Retinal pigment epithelial cell (primary cell): ENCODE measurements at regions not wholly inside any gene's neighbourhood (a gene's known extent, or its start where the extent isn't known, plus 50 kb on each side); places are given as distances from the start of the nearest gene placed in this dataset.
"Not testable (repeated sequence)": the region's sequence is repeated elsewhere in the genome, so short reads cannot be mapped to it uniquely, and the experiment has no call there.

Experiments used
- DNase-seq: peaks from one replicate; pipeline ENCODE4 v3.0.0-alpha.2; 2010; ENCODE audit warnings: low read depth
- H3K4me3 ChIP-seq: 2 replicates; pipeline ENCODE4 v1.5.1; 2011; ENCODE audit warnings: mild to moderate bottlenecking, low read length, control low read depth, moderate library complexity
- CTCF ChIP-seq: conservative IDR thresholded peaks from 2 replicates; pipeline ENCODE4 v1.5.1; 2011; ENCODE audit warnings: low read depth, low read length, control low read depth, inconsistent platforms

GRCh38 chr6:72457738-72458137 is 164.1 kb upstream of the KCNQ5 start:
- TF ChIP-seq CTCF: no peak
- DNase-seq: no peak
- no peak overlapping the region for H3K4me3 ChIP-seq

DNA sequence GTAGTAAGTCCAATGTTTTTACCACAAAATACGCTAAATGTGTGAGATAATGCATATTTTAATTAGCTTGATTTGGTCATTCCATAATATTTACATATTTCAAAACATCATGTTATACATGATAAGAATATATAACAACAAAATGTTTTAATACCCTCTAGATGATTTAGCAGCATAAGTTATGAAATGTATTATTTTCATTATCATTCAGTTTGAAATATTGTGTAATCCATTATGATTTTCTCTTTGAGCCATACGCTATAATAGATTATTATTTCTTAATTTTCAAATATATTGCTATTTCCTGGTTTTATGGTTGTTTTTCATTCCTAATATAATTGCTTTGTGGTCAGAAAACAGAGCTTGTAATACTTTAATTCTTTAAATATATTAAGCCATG is 163.3 kb upstream of the KCNQ5 start:
- TF ChIP-seq CTCF: no peak
- no peak overlapping the region for H3K4me3 ChIP-seq
- no peak for DNase-seq

DNA sequence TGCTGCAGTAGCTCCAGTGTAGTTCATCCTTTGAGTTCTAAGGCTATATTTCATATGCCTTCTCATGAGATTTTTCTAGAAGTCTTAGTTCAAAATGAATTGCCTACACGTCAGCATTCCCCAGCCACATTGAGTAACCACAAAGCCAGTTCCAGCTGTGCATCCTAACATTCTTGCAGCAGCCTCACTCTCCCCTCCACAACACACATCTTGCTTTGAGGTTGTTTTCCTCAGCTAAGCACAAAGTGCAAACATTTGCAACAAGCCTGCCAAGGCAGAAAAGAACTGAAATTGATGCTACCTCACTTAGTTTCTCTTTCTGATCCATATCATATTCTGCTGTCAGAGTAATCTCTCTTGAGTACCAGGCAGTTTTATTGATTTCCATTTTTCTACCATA is 160.7 kb upstream of the KCNQ5 start:
- no peak overlapping the region for H3K4me3 ChIP-seq
- DNase-seq: no peak
- TF ChIP-seq CTCF: no peak

- no peak overlapping the region for H3K4me3 ChIP-seq
- no peak for TF ChIP-seq CTCF
- no peak for DNase-seq
Observed at GRCh38 chr6:72464246-72464645, 157.6 kb upstream of the KCNQ5 start.

DNA sequence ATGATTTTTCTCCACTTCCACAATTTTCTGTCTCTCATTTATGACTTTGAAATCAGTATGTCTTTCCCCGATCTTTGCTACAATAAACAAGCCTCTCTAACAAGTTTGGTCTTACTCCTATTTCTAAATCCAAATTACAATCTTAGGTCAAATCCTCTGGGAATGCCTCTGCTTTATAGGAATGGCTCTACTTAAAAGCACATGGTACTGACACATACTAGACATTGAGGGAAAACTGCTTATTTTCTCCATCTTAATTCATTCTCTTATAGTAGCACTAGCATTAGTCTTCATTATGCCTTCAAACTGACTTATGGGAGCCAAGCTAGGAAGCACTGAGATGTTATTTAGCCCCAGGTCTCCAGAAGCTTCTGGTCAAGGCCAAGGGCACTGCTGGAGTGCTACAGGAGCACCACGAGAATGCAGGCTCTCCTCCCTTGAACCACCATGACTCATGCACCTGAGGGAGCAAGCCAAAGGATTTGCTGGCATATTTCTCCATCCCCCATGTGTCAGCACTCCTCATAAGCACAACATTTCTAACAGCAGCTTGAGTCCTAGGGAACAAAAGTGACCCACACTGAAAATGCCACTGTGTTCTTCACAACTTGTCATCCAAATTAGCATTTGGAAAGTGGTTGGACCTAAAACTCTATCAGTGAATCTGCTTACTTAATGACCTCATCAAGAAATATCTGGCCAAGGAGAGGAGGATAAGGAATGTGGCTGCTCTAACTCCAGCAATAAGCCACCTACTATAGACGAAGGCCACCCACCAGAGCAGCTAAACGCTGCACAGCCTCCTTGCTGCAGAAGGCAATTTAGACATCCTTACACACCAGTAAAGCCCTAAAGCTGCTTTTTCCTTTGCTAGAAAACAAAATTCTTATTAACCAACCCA is 156.8 kb upstream of the KCNQ5 start:
- DNase-seq: peak; percentile 61
- TF ChIP-seq CTCF: no peak
- H3K4me3 ChIP-seq: no peak overlapping the region

DNA sequence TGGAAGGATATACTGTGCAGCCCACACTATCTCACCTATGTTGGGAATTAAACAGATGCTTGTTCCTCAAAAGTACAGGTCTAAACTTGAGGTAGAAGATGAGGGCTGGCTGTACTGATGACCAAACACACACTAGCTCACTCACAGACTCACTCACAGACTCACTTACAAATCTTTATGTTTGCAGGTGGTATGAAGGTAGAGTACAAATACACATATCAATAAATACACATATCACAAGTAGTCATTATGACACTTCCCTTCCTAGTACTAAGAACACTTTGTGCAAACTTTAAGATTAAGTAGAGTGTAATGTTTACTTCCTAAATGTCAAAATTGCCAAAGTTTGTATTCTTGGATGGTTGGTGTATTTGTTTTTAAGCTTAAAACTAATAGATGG is 155.4 kb upstream of the KCNQ5 start:
- H3K4me3 ChIP-seq: no peak overlapping the region
- no peak for DNase-seq
- no peak for TF ChIP-seq CTCF

DNA sequence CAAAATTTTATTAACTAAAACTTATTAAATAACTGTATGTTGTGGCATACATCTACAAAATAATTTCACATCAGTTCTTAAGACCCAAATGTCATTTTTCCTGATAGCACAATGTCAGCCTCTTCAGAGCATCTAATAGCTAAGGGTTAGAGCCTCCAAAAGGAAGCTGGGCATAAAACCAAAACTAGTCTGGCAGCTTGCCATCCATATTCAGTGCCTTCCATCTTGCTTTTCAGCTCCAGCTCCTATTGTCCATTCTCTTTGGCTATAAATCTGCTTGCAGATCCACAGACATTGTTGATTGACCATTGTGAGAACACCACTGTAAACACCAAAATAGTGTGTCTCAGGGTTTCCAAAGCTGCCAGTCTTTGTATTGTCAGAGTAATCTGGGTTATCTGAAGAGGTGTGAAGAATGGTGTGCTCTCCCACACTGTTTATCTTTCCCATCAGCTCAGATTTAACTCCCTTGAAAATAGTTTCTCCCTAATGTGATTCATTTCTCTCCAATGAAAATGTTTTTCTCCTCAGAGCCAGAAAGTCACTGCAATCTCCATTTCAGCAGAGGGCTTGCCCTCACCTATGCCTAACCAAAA is 154.8 kb upstream of the KCNQ5 start:
- no peak for TF ChIP-seq CTCF
- no peak overlapping the region for H3K4me3 ChIP-seq
- no peak for DNase-seq

GRCh38 chr6:72469406-72469983 is 152.4 kb upstream of the KCNQ5 start:
- DNase-seq, H3K4me3 ChIP-seq: not testable (repeated sequence)
